ENCODE measurements at regions not wholly inside any gene's neighbourhood (a gene's known extent, or its start where the extent isn't known, plus 50 kb on each side); places are given as distances from the start of the nearest gene placed in this dataset.

- no peak for TF ChIP-seq CTCF (IDR thresholded peaks at IDR 0.05; ENCODE audit: low read depth, low read length)
- DNase-seq (ENCODE audit: low read depth, low spot score): no peak
- in situ Hi-C loops (cut with HindIII; ENCODE audit: low sequenced_read_pairs): no loop called here
- no peak overlapping the region for H3K4me3 ChIP-seq (ENCODE audit: low read depth, low read length)
Measured at GRCh38 chr5:20636686-20637085, 648.7 kb upstream of the CDH18 start.

- TF ChIP-seq CTCF (IDR thresholded peaks at IDR 0.05; ENCODE audit: low read depth, low read length): no peak
- in situ Hi-C loops (cut with HindIII; ENCODE audit: low sequenced_read_pairs): no loop called here
- H3K4me3 ChIP-seq (ENCODE audit: low read depth, low read length): no peak overlapping the region
- DNase-seq (ENCODE audit: low read depth, low spot score): no peak
Measured at GRCh38 chr5:20619591-20619990, 631.6 kb upstream of the CDH18 start.

- DNase-seq (ENCODE audit: low read depth, low spot score): no peak
- in situ Hi-C loops (cut with HindIII; ENCODE audit: low sequenced_read_pairs): no loop called here
- no peak for TF ChIP-seq CTCF (IDR thresholded peaks at IDR 0.05; ENCODE audit: low read depth, low read length)
- H3K4me3 ChIP-seq (ENCODE audit: low read depth, low read length): no peak overlapping the region
Measured at GRCh38 chr5:20618340-20618739, 630.3 kb upstream of the CDH18 start.

GRCh38 chr5:20617841-20618240 lies 629.8 kb upstream of the CDH18 start:
- TF ChIP-seq CTCF (IDR thresholded peaks at IDR 0.05; ENCODE audit: low read depth, low read length): no peak
- no peak for DNase-seq (ENCODE audit: low read depth, low spot score)
- in situ Hi-C loops (cut with HindIII; ENCODE audit: low sequenced_read_pairs): no loop called here
- no peak overlapping the region for H3K4me3 ChIP-seq (ENCODE audit: low read depth, low read length)

GRCh38 chr5:20615888-20616563 lies 628.0 kb upstream of the CDH18 start:
- no peak for TF ChIP-seq CTCF (IDR thresholded peaks at IDR 0.05; ENCODE audit: low read depth, low read length)
- in situ Hi-C loops (cut with HindIII; ENCODE audit: low sequenced_read_pairs): no loop called here
- no peak overlapping the region for H3K4me3 ChIP-seq (ENCODE audit: low read depth, low read length)
- DNase-seq (ENCODE audit: low read depth, low spot score): no peak

GRCh38 chr5:20611620-20612019 lies 623.6 kb upstream of the CDH18 start:
- H3K4me3 ChIP-seq (ENCODE audit: low read depth, low read length): no peak overlapping the region
- in situ Hi-C loops (cut with HindIII; ENCODE audit: low sequenced_read_pairs): no loop called here
- no peak for DNase-seq (ENCODE audit: low read depth, low spot score)
- no peak for TF ChIP-seq CTCF (IDR thresholded peaks at IDR 0.05; ENCODE audit: low read depth, low read length)
